GM19239 (cell line): ENCODE measurements at regions not wholly inside any gene's neighbourhood (a gene's known extent, or its start where the extent isn't known, plus 50 kb on each side); places are given as distances from the start of the nearest gene placed in this dataset.

Source experiments
- DNase-seq: peaks from one replicate; pipeline ENCODE4 v3.0.0; 2011; ENCODE audit warnings: low spot score; ENCODE audit not compliant: insufficient read length
- FAIRE-seq: peaks from 2 replicates; lab custom pipeline; 2011; peaks lifted over from hg19 to GRCh38; lab: Jason Lieb, UNC

DNA sequence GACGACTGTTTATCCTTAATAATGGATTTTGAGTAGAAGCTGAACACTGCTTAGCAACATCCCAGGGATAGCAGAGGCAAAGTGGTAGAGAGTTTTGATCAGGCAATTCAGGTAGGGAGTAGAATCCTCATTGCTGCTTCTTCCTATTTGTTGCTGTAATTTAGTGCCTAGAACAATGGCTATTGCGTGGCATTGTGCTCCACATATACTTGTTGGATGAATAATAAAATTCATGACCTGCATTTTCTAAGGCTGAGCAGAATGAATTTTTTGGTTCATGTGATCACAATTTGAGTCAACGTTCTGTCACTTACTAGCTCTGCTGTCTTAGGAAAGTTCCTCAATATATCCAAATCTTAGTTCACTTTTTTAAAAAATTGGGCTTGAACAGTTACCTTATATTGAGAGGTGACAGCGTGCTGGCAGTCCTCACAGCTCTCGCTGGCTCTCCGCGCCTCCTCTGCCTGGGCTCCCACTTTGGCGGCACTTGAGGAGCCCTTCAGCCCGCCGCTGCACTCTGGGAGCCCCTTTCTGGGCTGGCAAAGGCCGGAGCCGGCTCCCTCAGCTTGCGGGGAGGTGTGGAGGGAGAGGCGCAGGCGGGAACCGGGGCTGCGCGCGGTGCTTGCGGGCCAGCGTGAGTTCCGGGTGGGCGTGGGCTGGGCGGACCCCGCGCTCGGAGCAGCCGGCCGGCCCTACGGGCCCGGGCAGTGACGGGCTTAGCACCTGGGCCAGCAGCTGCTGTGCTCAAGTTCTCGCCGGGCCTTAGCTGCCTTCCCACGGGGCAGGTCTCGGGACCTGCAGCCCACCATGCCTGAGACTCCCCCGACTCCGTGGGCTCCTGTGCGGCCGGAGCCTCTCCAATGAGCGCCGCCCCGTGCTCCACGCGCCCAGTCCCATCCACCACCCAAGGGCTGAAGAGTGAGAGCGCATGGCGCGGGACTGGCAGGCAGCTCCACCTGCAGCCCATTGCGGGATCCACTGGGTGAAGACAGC is 350.6 kb downstream of the ETS1 start:
- FAIRE-seq (no peak), DNase-seq (no peak)

DNA sequence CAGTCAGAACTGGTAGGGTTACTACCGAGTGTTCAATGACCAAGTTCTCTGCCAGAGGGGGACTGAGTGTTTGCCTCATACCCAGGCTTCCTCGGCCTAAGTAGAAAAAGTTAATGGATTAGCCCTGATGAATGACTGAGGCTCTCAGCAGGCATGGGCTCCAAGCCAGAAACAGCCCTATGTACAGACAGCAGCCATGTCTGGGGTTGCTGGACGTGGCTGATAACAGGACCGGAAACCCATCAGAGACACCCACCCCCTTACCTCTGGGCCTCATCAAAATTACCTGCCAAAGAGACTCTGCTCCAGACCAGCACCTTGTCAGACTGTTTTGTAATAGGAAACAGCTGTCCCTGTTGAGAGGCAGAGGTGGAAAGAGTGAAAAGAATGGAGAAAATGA is 351.4 kb downstream of the ETS1 start:
- no peak for DNase-seq
- no peak for FAIRE-seq

DNA sequence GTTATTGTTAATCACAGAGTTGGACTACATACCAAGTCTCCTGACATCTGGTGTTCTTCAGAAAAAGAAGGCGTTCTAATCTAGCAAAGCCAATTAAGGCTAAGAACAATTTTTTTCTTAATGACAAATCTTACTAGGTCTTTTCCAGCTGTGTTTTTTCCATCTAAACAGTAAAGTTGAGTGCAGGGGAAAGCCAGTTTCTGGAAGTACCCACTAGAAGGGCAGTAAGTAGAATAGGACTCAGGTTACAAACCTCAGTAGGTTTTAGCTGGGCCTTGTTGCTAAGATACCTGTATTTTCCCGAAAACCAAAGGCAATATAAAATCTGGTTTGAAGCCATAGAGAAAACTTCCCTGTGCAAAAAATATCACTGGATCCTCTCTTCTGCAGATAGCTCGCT is 351.9 kb downstream of the ETS1 start:
- no peak for DNase-seq
- no peak for FAIRE-seq

DNA sequence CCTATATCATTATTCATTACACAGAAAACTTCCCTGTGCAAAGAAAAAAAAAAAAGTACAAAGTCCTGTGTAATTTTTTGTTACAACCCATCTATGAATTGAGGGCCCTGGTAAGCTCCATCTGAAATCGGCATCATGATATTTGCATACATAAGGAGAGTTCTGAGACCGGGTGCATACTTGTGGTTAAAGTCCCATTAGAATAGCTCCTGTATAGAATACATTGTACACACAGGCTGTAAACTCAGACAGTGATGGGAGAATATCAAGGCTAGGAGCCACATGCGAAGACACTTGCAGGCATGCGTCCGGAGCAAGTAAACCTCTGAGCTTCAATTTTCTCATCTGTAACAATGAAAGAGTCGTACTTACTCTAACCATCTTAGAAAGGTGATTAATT is 353.2 kb downstream of the ETS1 start:
- FAIRE-seq (no peak), DNase-seq (no peak)

DNA sequence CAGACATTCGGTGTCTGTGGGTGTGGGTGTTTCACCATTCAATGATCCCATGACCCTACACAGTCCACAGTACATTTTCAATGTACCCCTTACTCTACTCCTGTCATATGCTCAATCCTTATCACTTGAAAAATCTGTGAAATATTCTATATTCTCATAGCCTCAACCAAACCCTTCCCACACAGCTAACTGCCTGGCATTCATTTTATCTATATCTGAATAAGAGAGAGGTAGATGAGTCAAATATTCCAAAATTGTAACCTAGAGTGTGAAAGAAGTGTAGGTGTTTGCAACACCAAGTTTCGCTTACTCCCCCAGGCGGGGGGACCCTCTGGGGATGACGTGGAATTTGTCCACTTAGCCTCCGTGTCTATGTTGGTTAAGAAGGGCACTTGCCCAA is 354.8 kb downstream of the ETS1 start:
- FAIRE-seq (no peak), DNase-seq (no peak)

DNA sequence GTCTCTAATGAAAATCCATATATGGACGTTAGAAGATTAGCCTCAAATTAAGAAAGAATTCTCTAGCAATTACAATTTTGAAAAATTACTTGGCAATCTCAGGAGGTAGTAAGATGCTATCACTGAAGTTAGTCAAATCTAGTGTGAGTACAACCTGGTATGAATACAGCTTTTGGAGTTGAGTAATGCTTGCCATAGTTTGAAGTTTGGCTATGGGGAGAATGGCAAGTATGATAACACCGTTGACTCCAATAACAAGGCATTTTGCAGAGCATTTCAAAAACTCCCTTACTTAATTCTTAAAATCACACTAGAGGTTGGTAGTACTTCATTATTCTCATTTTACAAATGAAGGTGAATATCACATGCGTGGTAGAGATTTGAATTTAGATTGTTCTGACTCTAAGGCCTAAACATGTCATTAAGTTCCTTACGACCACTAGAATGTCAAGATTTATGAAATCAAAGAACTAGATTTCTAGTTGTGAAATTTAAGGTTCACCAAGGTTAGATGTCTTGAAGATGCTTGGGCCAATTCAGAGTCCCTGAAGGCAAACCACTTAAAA is 355.4 kb downstream of the ETS1 start:
- FAIRE-seq, result no peak
- no peak for DNase-seq

DNA sequence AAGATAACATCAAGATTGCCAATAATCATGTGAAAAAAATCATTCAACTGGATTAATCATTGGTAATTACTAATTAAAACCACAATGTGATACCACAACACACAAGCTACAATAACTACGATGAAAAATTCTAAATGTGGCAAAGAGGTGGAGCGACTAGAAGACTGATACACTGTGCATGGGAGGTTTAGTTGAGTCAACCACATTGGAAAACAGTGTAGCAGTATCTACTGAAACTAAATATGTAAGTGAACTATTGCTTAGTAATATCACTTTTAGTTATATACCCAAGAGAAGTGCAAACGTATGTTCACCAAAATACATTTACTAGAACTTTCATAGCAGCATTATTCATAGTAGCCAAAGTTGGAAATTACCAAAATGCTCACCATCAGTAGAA is 359.9 kb downstream of the ETS1 start:
- DNase-seq (no peak), FAIRE-seq (no peak)

DNA sequence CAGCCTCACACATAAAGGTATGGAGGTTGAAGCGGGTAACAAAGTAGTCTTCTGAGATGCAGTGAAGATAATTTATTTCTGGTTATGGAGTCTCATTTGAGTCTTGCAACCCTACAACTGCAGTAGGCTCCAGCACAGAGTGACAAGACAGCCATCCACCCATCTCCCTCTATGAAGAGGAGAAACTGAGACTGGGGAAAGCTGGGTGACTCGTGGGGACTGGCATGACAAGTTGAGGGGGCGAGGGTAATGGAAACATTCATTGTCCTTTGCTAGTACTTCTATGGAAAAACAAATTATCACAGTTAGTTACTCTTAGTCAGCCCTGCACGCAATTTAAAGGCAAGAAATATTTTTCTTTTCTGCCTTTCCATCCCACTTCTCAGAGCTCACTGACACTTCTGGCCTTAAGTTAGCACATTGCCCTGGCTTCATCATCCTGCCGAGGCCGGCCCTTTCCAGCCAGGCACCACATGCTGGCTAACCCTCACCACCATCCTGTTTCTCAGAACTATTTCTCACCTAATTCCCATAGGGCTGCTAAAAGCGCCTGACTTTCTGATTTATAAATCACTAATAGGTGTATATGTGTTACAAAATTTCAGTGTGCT is 361.1 kb downstream of the ETS1 start:
- DNase-seq (no peak), FAIRE-seq (no peak)

DNA sequence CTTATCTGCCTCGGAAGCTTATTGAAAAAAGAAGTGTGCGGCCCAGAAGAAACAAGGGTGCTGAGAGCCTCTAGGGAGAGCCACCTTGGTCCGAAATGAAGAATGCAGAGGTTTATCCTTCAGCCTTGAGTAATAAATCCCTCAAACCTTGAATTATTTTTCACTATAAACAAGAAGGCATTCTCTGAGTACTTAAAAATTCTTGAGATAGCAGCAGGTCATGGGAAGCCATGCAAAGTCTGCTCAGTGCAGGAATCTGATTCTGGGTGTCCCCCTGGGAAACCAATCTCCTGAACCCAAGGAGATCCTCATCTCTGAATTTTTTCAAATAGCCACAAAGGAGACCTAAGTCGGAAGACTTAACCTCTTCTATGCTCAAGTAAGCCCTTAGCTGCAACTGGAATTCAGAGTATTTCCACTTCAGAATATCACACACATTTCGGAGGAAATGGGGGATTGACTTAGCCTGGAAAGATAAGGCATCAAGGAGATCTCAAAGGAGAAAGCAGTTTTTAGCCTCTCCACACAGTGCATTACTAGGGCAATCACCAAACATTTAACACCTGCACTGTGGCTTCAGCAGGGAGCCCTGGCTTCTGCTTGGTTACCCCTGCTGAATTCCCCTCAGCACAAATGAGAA is 365.0 kb downstream of the ETS1 start:
- no peak for FAIRE-seq

DNA sequence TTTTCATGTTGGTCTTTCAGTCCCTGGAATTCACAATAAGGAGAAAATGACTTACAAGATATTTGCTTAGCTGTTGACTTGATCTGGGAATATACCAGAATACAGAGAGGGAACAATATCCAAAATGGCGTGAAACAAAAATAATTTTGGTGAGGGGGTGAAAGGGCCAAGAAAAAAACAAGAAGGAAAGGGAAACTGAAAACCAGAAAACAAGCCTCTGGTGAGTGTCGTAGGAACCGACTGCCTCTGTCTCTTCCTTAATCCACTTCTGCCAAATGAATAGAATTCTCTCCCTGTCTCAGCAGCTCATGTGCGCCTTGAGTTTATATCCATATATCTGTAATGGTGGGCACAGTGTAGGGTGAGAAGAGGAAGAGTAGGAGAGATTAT is 367.6 kb downstream of the ETS1 start:
- FAIRE-seq (no peak), DNase-seq (no peak)

More for the DNA sequence above, 365.0 kb downstream of the ETS1 start:
- DNase-seq, result no peak

DNA sequence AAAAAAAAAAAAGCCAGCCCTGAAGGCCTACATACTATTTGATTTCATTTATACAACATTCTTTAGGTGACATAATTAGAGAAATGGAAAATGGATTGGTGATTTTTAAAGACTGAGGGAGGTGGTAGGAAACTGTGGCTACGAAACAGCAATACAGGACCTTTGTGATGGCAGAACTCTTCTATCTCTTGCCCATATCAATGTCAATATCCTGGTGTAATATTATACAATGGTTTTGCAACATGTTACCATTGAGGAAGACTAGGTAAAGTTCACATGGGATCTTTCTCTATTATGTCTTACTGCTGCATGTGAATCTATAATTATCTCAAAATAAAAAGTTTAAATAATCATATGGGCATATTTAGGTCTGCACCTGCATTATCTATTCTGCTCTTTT is 371.2 kb downstream of the ETS1 start:
- FAIRE-seq (no peak), DNase-seq (no peak)

DNA sequence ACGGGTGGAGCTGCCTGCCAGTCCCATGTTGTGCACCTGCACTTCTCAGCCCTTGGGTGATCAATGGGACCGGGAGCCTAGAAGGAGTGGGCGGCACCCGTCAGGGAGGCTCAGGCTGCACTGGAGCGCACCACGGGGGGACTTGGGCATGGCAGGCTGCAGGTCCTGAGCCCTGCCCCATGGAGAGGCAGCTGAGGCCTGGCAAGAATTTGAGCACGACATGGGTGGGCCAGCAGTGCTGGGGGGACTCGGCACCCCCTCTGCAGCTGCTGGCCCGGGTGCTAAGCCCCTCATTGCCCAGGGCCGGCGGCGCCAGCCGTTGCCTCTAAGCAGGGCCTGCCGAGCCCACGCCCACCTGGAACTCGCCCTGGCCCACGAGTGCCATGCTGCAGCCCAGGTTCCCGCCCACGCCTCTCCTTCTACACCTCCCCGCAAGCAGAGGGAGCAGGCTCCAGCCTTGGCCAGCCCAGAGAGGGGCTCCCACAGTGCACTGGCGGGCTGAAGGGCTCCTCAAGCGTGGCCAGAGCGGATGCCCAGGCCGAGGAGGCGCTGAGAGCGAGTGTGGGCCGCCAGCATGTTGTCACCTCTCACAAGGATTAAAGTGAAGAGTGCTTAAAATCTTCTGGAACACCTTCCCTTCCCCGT is 372.0 kb downstream of the ETS1 start:
- FAIRE-seq (no peak), DNase-seq (no peak)

DNA sequence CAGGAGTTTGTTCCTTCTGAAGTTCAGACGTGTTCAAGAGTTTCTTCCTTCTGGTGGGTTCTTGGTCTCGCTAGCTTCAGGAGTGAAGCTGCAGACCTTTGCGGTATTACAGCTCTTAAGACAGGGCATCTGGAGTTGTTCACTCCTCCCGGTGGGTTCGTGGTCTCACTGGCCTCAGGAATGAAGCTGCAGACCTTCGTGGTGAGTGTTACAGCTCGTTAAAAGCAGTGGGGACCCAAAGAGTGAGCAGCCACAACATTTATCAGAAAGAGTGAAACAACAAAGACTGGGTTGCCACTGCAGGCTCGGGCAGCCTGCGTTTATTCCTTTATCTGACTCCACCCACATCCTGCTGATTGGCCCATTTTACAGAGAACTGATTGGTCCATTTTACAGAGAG is 373.1 kb downstream of the ETS1 start:
- DNase-seq, result no peak
- no peak for FAIRE-seq

DNA sequence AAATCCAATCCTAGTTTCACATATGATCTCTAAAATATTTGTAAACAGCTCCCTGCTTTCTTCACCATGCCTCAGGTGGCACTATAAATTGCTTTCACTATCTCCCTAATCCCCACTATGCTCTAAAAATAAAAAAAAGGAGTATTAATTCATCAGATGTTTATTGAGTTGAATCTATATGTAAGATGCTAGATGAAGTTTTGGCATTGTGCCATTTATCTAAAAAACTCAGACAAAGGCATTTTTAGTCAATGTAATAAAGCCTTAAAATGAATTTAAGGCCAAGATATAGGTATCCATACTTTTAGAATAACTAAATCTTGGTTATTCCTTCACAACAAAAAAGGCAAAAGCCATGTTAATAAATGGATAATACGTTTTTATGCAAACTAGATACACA is 373.9 kb downstream of the ETS1 start:
- DNase-seq (no peak), FAIRE-seq (no peak)

DNA sequence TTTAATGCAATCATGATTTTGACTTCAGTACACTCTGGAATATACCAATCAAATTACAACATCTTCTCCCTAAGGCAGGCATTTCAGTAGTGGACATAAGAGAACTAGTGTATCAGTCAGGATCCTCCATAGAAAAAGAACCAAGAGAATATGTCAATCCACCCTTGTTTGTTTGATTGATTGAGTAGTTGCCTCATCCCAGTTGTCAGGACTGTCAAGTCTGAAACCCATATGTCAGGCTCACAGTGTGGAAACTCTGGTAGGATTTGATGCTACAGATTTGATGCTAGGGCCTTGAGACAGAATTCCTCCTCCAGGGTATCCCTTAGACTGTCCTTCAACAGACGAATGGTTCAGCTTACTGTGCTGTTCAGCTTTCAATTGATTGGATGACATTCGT is 375.0 kb downstream of the ETS1 start:
- FAIRE-seq (no peak), DNase-seq (no peak)

DNA sequence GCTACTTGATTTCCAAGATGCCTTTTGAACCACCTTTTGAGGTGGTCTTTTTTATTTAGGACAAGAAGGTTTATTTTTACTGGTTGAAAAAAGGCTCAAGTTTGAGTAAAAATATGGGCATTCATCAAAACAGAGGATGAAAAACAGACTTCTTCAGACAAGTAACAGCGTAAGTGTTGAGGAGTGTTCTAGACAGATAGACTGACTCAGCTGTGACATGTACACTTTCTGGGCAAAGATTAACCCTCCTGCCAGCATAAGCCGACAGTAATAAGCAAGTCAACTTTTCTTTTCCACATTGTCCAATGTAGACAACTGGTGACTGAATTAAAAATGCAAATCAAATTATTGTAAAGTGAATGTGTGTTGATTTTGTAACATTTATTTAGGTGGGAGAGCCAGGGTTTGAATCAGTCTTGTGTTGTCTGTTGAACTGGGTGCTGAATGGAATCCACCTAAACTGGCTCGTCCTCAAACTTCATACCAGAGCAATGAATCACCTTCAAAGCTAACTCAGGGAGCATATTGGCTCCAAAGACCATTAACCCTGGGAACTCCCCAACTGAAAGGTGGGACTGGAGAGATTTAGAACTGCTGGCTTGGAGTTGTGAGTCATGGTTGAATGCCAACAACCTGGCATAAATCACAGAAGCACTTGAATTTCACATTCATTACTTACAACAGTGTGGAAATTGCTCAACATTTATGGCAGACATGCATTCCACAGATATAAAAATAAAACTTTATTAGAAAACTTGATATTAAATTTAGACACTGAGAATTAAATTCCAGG is 377.0 kb downstream of the ETS1 start:
- FAIRE-seq (no peak), DNase-seq (no peak)

DNA sequence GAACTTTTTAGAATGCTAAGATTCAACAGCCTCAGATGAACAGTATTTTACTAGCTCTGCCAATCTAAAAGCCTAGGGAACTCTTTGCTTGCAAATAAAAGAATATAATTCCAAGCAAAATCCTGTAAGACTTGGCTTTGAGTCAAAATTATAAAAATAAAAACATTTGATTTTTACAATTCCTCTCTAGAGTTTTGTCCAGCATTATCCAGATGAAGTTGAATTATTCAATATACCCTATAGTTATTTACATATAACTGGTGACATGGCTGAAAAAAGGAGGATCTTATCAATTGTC is 378.3 kb downstream of the ETS1 start:
- DNase-seq (no peak), FAIRE-seq (no peak)

DNA sequence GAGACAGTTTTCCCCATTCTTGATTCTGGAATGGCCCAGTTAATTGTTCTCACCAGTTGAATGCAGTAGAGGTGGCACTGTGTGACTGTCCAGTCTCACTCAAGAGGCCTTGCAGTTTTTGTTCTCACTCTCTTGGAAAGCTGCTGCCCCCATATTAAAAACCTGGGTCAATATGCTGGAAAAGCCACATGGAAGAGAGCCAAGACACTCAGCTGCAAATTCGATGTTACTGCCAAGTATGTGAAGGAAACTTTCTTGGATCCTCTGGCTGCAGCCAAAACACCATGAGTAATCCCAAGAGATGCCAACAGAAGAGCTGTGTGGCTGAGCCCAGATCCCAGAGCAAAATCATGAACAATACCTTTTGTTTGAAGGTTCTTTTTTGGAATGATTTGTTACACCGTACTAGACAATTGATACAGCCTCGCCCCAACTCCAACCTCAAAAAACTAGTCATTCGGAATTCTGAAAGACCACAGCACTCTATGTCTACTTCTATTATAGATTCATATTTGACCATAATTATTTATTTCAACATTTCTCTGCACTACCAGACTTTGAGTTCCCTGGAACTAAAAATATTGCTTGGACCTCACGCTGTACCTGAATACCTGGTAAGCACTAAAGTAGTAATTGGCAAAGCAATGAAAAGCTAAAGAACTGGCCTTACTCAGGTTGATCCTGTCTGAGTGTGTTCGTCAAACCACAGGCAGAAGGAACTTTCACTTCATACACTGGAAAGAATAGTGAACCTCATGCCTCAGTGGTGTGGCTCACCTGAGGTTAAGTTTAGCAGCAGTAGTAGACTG is 378.8 kb downstream of the ETS1 start:
- FAIRE-seq (no peak), DNase-seq (no peak)

DNA sequence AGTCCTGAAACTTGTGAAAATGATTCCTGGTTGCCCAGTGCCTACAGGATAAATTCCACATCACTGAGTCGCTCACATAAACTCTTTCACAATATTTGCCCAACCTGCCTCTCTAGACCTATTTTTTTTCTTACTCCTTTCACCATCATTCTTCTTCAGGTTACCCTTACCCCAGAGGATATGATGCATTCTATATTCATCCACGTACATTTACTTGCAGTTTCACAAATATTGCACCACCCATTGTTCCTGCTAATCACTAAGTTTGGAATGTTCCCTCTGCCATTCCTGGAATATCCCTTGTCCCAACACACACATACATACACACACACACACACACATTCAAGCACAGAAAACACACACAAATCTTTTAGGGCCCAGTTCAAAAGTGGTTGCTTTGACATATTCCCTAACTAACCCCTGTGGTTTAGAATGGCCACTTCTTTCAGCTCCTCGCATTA is 379.5 kb downstream of the ETS1 start:
- DNase-seq (no peak), FAIRE-seq (no peak)
